ENCODE measurements at regions not wholly inside any gene's neighbourhood (a gene's known extent, or its start where the extent isn't known, plus 50 kb on each side); places are given as distances from the start of the nearest gene placed in this dataset.

DNA sequence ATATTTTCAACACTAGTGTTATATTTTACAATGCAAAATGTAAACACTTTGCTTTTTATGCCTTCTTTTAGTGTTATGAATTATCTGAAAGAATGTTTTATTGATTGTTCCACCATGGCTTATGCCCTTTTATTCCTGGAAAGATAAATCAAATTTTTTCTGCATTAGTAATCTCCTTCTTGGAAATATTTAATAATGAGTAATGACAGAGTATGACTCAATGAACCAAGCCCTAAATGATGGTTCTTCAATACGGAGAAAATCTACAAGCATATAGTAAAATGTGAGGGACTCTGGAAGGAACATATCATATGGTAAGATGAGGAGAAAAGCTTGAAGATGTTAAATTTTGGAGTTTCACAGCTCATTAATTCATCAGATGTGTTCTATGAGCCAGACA is 929.6 kb downstream of the C6orf118 start:
- Mint-ChIP-seq H3K9me3 (ENCODE audit: low read depth) (peaks cover 10% of the 10 kb centered on the region), H3K27ac (ENCODE audit: unreplicated experiment) (no peak overlapping the region), H3K4me3 (ENCODE audit: unreplicated experiment) (no peak overlapping the region), H3K36me3 (ENCODE audit: low read depth) (peaks cover 1% of the 10 kb centered on the region), H3K27me3 (ENCODE audit: low read depth) (no peaks in the 10 kb centered on the region), H3K4me1 (ENCODE audit: low read depth) (no peaks in the 10 kb centered on the region)
- no peak for DNase-seq (ENCODE audit: low spot score)
- TF ChIP-seq CTCF (IDR thresholded peaks at IDR 0.05): no peak

DNA sequence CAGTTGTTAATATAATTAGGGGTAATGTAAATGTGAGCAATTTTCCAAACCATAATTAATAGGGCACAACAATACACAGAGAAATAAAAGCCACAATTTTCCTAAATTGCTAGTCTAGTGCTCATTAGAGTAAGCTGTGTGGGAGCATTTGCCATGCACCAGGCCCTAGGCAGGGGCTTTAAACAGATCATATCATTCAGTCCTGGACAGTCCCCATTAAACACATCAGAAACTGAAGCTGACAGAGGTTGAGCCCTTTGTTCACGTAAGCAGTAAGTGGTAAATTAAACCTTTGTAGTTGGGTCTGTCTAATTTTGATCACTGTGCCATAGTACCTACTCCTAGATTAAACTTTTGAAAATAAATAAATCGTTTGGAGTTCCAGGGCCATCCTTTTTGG is 931.1 kb downstream of the C6orf118 start:
- H3K27ac Mint-ChIP-seq (ENCODE audit: unreplicated experiment): no peak overlapping the region
- H3K27me3 Mint-ChIP-seq (ENCODE audit: low read depth): no peaks in the 10 kb centered on the region
- no peaks in the 10 kb centered on the region for H3K4me1 Mint-ChIP-seq (ENCODE audit: low read depth)
- H3K4me3 Mint-ChIP-seq (ENCODE audit: unreplicated experiment): no peak overlapping the region
- no peak for DNase-seq (ENCODE audit: low spot score)
- H3K9me3 Mint-ChIP-seq (ENCODE audit: low read depth): peaks cover 10% of the 10 kb centered on the region
- TF ChIP-seq CTCF (IDR thresholded peaks at IDR 0.05): no peak
- peaks cover 1% of the 10 kb centered on the region for H3K36me3 Mint-ChIP-seq (ENCODE audit: low read depth)

- Mint-ChIP-seq H3K27ac (ENCODE audit: unreplicated experiment) (no peak overlapping the region), H3K9me3 (ENCODE audit: low read depth) (peaks cover 10% of the 10 kb centered on the region), H3K4me3 (ENCODE audit: unreplicated experiment) (no peak overlapping the region), H3K4me1 (ENCODE audit: low read depth) (no peaks in the 10 kb centered on the region), H3K36me3 (ENCODE audit: low read depth) (peaks cover 1% of the 10 kb centered on the region), H3K27me3 (ENCODE audit: low read depth) (no peaks in the 10 kb centered on the region)
- DNase-seq (ENCODE audit: low spot score): no peak
- no peak for TF ChIP-seq CTCF (IDR thresholded peaks at IDR 0.05)
These were observed 932.0 kb downstream of the C6orf118 start for GRCh38 chr6:164377348-164377918.

- H3K9me3 Mint-ChIP-seq (ENCODE audit: low read depth): peaks cover 7% of the 10 kb centered on the region
- no peak overlapping the region for H3K4me3 Mint-ChIP-seq (ENCODE audit: unreplicated experiment)
- no peak for DNase-seq (ENCODE audit: low spot score)
- no peak for TF ChIP-seq CTCF (IDR thresholded peaks at IDR 0.05)
- no peak overlapping the region for H3K27ac Mint-ChIP-seq (ENCODE audit: unreplicated experiment)
- no peaks in the 10 kb centered on the region for H3K27me3 Mint-ChIP-seq (ENCODE audit: low read depth)
- no peaks in the 10 kb centered on the region for H3K4me1 Mint-ChIP-seq (ENCODE audit: low read depth)
- no peaks in the 10 kb centered on the region for H3K36me3 Mint-ChIP-seq (ENCODE audit: low read depth)
These were observed 938.6 kb downstream of the C6orf118 start for GRCh38 chr6:164370773-164371172.

- TF ChIP-seq CTCF (IDR thresholded peaks at IDR 0.05): no peak
- no peaks in the 10 kb centered on the region for H3K4me1 Mint-ChIP-seq (ENCODE audit: low read depth)
- no peak overlapping the region for H3K27ac Mint-ChIP-seq (ENCODE audit: unreplicated experiment)
- peaks cover 36% of the 10 kb centered on the region for H3K9me3 Mint-ChIP-seq (ENCODE audit: low read depth)
- no peaks in the 10 kb centered on the region for H3K27me3 Mint-ChIP-seq (ENCODE audit: low read depth)
- no peak for DNase-seq (ENCODE audit: low spot score)
- H3K4me3 Mint-ChIP-seq (ENCODE audit: unreplicated experiment): no peak overlapping the region
- H3K36me3 Mint-ChIP-seq (ENCODE audit: low read depth): no peaks in the 10 kb centered on the region
These were observed 944.9 kb downstream of the QKI start for GRCh38 chr6:164359441-164359840.
